HEK293 (cell line): ENCODE measurements at regions not wholly inside any gene's neighbourhood (a gene's known extent, or its start where the extent isn't known, plus 50 kb on each side); places are given as distances from the start of the nearest gene placed in this dataset.
A peak's percentile ranks its signal among the peaks of the same experiment; 100 is the strongest.

Source experiments
- CTCF ChIA-PET: fragments of 350-600 bp; formaldehyde crosslinking; extraction: SDS; loops from one replicate; lab custom pipeline; 2021; ENCODE audit warnings: antibody characterized with exemption; lab: Yijun Ruan, JAX
- POLR2A ChIA-PET: fragments of 300-600 bp; formaldehyde crosslinking; extraction: SDS; loops from one replicate; lab custom pipeline; 2020; ENCODE audit warnings: antibody characterized with exemption, inconsistent platforms; lab: Yijun Ruan, JAX
- H3K27ac ChIP-seq: fragments of 200-500 bp; sonication (Bioruptor generic); 2 replicates; pipeline ENCODE4 v1.5.1; 2014; ENCODE audit warnings: low read depth, low read length, control low read depth, inconsistent platforms; ENCODE audit errors: extremely low read depth
- H3K36me3 ChIP-seq, 2 experiments: fragments of 200-500 bp in 1 of 2; sonication (Bioruptor generic) in 1 of 2; 1 replicate in 1 of 2; 2 replicates in 1 of 2; pipeline ENCODE4 v1.5.1; 2014 to 2017; ENCODE audit warnings: inconsistent platforms in 2 of 2, low read length in 2 of 2; ENCODE audit not compliant: control insufficient read depth in 2 of 2, insufficient read depth in 1 of 2
- H3K4me1 ChIP-seq: fragments of 200-500 bp; sonication (Bioruptor generic); 2 replicates; pipeline ENCODE4 v1.5.1; 2014; ENCODE audit warnings: mild to moderate bottlenecking, low read length, inconsistent platforms; ENCODE audit not compliant: control insufficient read depth, insufficient read depth
- H3K4me3 ChIP-seq: 2 replicates; pipeline ENCODE4 v1.5.1; 2011; ENCODE audit warnings: low read depth, mild to moderate bottlenecking, control low read depth, low read length, moderate library complexity
- H3K9me3 ChIP-seq: fragments of 200-500 bp; sonication (Bioruptor generic); 2 replicates; pipeline ENCODE4 v1.5.1; 2014; ENCODE audit warnings: low read depth, low read length, inconsistent platforms; ENCODE audit not compliant: control insufficient read depth, insufficient read depth
- HOXD13 ChIP-seq: sonication (generic); formaldehyde crosslinking; IDR thresholded peaks from 2 replicates; pipeline ENCODE4 v1.8.0; 2022; ENCODE audit warnings: missing genetic modification reagents, borderline replicate concordance
- KLF7 ChIP-seq: fragments of 450-650 bp; formaldehyde crosslinking; IDR thresholded peaks from 2 replicates; pipeline ENCODE4 v1.5.1; 2016; ENCODE audit warnings: missing biosample characterization, missing genetic modification characterization, borderline replicate concordance
- OVOL3 ChIP-seq: fragments of 450-650 bp; formaldehyde crosslinking; IDR thresholded peaks from 2 replicates; pipeline ENCODE4 v1.5.1; 2016; ENCODE audit warnings: missing biosample characterization, missing genetic modification characterization
- PRDM10 ChIP-seq: fragments of 450-650 bp; formaldehyde crosslinking; IDR thresholded peaks from 2 replicates; pipeline ENCODE4 v1.5.1; 2016; ENCODE audit warnings: missing biosample characterization, missing genetic modification characterization
- REPIN1 ChIP-seq: fragments of 450-650 bp; formaldehyde crosslinking; IDR thresholded peaks from 2 replicates; pipeline ENCODE4 v1.5.1; 2017; ENCODE audit warnings: missing biosample characterization, missing genetic modification characterization, low read depth
- TSHZ1 ChIP-seq: fragments of 450-650 bp; formaldehyde crosslinking; IDR thresholded peaks from 2 replicates; pipeline ENCODE4 v1.5.1; 2016; ENCODE audit warnings: missing biosample characterization, missing genetic modification characterization, borderline replicate concordance
- ZBTB8A ChIP-seq: fragments of 450-650 bp; formaldehyde crosslinking; IDR thresholded peaks from 2 replicates; pipeline ENCODE4 v1.5.1; 2016; ENCODE audit warnings: missing biosample characterization, missing genetic modification characterization
- ZNF112 ChIP-seq: fragments of 450-650 bp; formaldehyde crosslinking; IDR thresholded peaks from 2 replicates; pipeline ENCODE4 v1.5.0; 2017; ENCODE audit warnings: missing biosample characterization, missing genetic modification characterization
- ZNF114 ChIP-seq: fragments of 450-650 bp; formaldehyde crosslinking; IDR thresholded peaks from 2 replicates; pipeline ENCODE4 v1.5.0; 2017; ENCODE audit warnings: missing biosample characterization, missing genetic modification characterization
- ZNF132 ChIP-seq: fragments of 450-650 bp; formaldehyde crosslinking; IDR thresholded peaks from 2 replicates; pipeline ENCODE4 v1.5.1; 2017; ENCODE audit warnings: missing biosample characterization, missing genetic modification characterization, borderline replicate concordance
- ZNF140 ChIP-seq: fragments of 450-650 bp; formaldehyde crosslinking; IDR thresholded peaks from 2 replicates; pipeline ENCODE4 v1.5.1; 2016; ENCODE audit warnings: missing biosample characterization, missing genetic modification characterization
- ZNF175 ChIP-seq: fragments of 450-650 bp; formaldehyde crosslinking; IDR thresholded peaks from 2 replicates; pipeline ENCODE4 v1.5.1; 2016; ENCODE audit warnings: missing biosample characterization, missing genetic modification characterization
- ZNF621 ChIP-seq: fragments of 450-650 bp; formaldehyde crosslinking; IDR thresholded peaks from 2 replicates; pipeline ENCODE4 v1.5.1; 2017; ENCODE audit warnings: missing biosample characterization, missing genetic modification characterization
- ZNF747 ChIP-seq: fragments of 450-650 bp; formaldehyde crosslinking; IDR thresholded peaks from 2 replicates; pipeline ENCODE4 v1.5.1; 2016; ENCODE audit warnings: missing biosample characterization, missing genetic modification characterization
- ZNF785 ChIP-seq: fragments of 450-650 bp; formaldehyde crosslinking; IDR thresholded peaks from 2 replicates; pipeline ENCODE4 v1.5.1; 2016; ENCODE audit warnings: missing biosample characterization, missing genetic modification characterization

GRCh38 chr3:182732232-182733015 lies 60.9 kb upstream of the ATP11B start:
- CTCF ChIA-PET, result interaction anchor here (2.5 kb wide), 1 partner anchor 18 kb away, joined by 9 read pairs; no protein-coding TSS in a partner anchor
- no peaks in the 10 kb centered on the region for H3K9me3 ChIP-seq
- no peak for TF ChIP-seq ZNF140 (tag by site-specific recombination)
- no peak for TF ChIP-seq REPIN1 (tag by site-specific recombination)
- TF ChIP-seq OVOL3, result no peak
- no peak for TF ChIP-seq ZNF621 (tag by site-specific recombination)
- TF ChIP-seq PRDM10 (tag by site-specific recombination), result peak; percentile 48
- no peak for TF ChIP-seq KLF7 (tag by site-specific recombination)
- POLR2A ChIA-PET, result no interaction called here
- no peaks in the 10 kb centered on the region for H3K4me1 ChIP-seq
- no peaks in the 10 kb centered on the region for H3K36me3 ChIP-seq
- no peak overlapping the region for H3K4me3 ChIP-seq
- no peak overlapping the region for H3K27ac ChIP-seq

- CTCF ChIA-PET, result no interaction called here
- Histone ChIP-seq H3K4me3 (no peak overlapping the region), H3K9me3 (no peaks in the 10 kb centered on the region), H3K4me1 (0 out of 2 replicates have a peak, but pooled peaks cover 4% of the 10 kb centered on the region), H3K36me3 (no peaks in the 10 kb centered on the region), H3K27ac (no peak overlapping the region)
- POLR2A ChIA-PET, result no interaction called here
- TF ChIP-seq ZNF785 (tag by site-specific recombination) (no peak), ZNF112 (tag by site-specific recombination) (no peak)
These were observed 57.6 kb upstream of the ATP11B start for GRCh38 chr3:182735672-182736071.

- POLR2A ChIA-PET, result no interaction called here
- H3K27ac ChIP-seq, result no peak overlapping the region
These were observed 55.5 kb upstream of the ATP11B start for GRCh38 chr3:182737825-182738224.

More at GRCh38 chr3:182737825-182738224, 55.5 kb upstream of the ATP11B start:
- CTCF ChIA-PET, result no interaction called here
- H3K9me3 ChIP-seq, result no peaks in the 10 kb centered on the region
- H3K4me3 ChIP-seq, result no peak overlapping the region
- 0 out of 2 replicates have a peak, but pooled peaks cover 4% of the 10 kb centered on the region for H3K4me1 ChIP-seq
- no peaks in the 10 kb centered on the region for H3K36me3 ChIP-seq
- TF ChIP-seq HOXD13 (CRISPR knock-in tag), result no peak
- no peak for TF ChIP-seq ZNF175 (tag by site-specific recombination)
- TF ChIP-seq ZBTB8A, result no peak
- TF ChIP-seq ZNF747 (tag by site-specific recombination), result no peak
- TF ChIP-seq ZNF114 (tag by site-specific recombination), result no peak
- TF ChIP-seq ZNF132 (tag by site-specific recombination), result no peak
- TF ChIP-seq TSHZ1 (tag by site-specific recombination), result no peak
